ENCODE measurements at regions not wholly inside any gene's neighbourhood (a gene's known extent, or its start where the extent isn't known, plus 50 kb on each side); places are given as distances from the start of the nearest gene placed in this dataset.

DNA sequence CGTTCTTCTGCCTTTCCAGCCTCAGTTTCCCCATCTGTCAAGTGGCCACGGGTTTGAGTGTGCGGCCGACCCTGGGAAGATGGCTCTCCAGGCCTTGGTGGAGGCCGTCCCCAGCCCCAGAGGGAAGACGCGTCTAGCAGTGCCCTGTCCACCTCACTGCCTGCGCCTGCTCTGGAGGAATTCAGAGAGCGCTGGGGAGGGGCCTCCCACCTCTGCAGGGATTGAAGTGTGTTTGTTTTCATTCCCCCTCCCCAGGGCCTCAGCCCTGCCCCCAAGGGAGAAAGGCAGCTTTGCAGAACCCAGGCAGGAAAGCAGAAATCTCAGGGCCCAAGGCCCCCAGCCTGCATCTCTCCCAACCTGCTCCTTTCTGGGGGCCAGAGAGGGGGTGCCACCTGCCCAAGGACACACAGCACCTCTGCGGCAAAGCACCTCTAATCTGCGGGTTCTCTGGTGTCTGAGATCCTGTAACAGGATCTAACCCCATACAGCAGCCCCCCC is 91.0 kb downstream of the MICALL2 start:
- Histone ChIP-seq H2AFZ (ENCODE audit: low read length) (no peak overlapping the region), H3K9me2 (replicated peaks; ENCODE audit: insufficient read depth, low read length) (no peaks in the 10 kb centered on the region), H3K79me2 (ENCODE audit: low read length) (no peaks in the 10 kb centered on the region), H3K4me1 (ENCODE audit: low read length) (peaks cover 22% of the 10 kb centered on the region), H3K27me3 (ENCODE audit: low read length) (no peaks in the 10 kb centered on the region), H4K20me1 (ENCODE audit: insufficient read depth, low read depth, low read length) (peaks cover 6% of the 10 kb centered on the region; the same call in 1 of the 2 replicates), H3K4me2 (ENCODE audit: low read depth, low read length, poor library complexity, severe bottlenecking) (no peak overlapping the region), H3K4me3 (ENCODE audit: low read length) (no peak overlapping the region), H3K9me3 (ENCODE audit: low read length) (no peaks in the 10 kb centered on the region), H3K9ac (ENCODE audit: low read length) (no peak overlapping the region), H3K27ac (ENCODE audit: low read length) (no peak overlapping the region), H3K36me3 (ENCODE audit: insufficient read depth, low read length) (no peaks in the 10 kb centered on the region)
- DNase-seq = no peak

DNA sequence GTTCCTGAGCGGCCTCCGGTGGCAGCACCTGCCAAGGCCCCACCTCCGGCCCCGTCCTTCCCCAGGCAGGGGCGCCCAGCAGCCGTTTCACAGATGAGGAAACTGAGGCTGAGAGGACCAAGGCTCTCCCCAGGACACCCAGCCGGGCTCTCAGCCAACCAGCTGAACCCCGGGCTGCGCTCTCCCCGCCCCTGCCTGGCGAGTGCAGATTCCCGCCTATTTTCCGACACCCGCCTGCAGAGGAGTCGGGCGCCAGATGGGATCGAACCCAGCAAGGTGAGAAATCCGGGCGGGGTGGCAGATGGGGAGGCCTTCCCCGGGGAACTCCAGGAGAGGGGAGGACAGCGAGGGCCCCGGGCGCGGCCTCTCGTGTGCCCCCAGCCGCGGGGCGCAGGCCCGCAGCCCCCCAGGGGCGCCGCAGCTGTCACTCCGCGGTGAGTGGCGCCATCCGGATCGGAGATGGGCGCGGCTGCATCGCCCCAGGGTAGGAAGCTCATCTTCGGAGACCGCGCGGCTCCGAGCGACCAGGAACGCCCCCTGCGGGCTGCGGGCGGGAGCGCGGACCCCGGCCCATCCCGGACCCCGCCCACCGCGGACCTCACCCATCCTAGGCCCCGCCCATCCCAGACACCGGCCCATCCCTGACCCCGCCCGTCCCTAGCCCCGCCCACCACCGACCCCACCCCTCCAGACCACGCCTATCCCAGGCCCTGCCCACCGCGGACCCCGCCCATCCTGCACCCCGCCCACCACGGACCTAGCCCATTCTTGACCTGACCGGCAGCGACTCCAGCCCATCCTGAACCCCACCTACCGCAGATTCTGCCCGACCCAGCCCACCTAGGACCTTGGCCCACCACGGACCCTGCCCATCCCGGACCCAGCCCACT is 90.3 kb downstream of the MICALL2 start:
- Histone ChIP-seq H3K9me2 (replicated peaks; ENCODE audit: insufficient read depth, low read length) (no peaks in the 10 kb centered on the region), H3K9me3 (ENCODE audit: low read length) (no peaks in the 10 kb centered on the region), H3K4me2 (ENCODE audit: low read depth, low read length, poor library complexity, severe bottlenecking) (no peak overlapping the region), H3K9ac (ENCODE audit: low read length) (no peak overlapping the region), H3K4me1 (ENCODE audit: low read length) (peaks cover 22% of the 10 kb centered on the region), H3K4me3 (ENCODE audit: low read length) (no peak overlapping the region), H3K27ac (ENCODE audit: low read length) (no peak overlapping the region), H3K27me3 (ENCODE audit: low read length) (no peaks in the 10 kb centered on the region), H4K20me1 (ENCODE audit: insufficient read depth, low read depth, low read length) (peaks cover 6% of the 10 kb centered on the region; the same call in 1 of the 2 replicates), H3K36me3 (ENCODE audit: insufficient read depth, low read length) (no peaks in the 10 kb centered on the region), H3K79me2 (ENCODE audit: low read length) (no peaks in the 10 kb centered on the region), H2AFZ (ENCODE audit: low read length) (no peak overlapping the region)
- no peak for DNase-seq

DNA sequence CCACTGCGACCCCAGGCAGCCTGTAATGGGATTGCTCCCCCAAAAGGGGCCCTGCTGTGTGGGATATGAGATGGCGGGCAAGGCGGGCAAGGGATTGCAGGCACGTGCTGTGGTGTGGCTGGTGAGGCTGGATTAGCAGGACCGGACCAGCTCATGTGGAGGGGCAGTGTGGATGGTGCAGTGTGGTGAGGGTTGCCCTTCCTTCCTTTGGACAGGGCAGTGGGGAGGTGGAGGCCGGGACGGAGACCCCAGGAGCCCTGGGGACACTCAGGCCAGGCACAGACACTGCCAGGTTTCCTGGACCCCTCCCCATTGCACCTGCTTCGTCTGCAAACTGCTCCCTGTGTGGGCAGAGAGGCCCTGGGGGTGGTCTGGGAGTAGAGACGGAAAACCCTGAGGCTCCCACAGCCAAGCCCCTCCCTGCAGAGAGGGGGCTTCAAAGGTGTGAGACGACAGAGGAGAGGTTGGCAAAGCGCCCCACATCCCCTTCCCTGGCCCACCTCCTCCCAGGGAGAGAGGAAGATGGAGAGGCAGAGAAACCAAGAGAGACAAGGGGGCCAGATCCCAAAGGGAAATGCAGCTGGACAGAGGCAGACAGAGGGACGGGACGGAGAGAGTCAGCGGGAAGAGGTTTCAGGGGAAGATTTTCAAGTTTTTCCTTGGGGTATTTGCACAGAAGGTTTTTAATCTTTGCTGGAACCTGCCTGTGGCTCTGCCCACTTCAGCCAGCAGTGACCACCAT is 89.2 kb downstream of the MICALL2 start:
- Histone ChIP-seq H4K20me1 (ENCODE audit: insufficient read depth, low read depth, low read length) (peaks cover 6% of the 10 kb centered on the region; the same call in 1 of the 2 replicates), H3K79me2 (ENCODE audit: low read length) (no peaks in the 10 kb centered on the region), H3K4me3 (ENCODE audit: low read length) (no peak overlapping the region), H3K9me2 (replicated peaks; ENCODE audit: insufficient read depth, low read length) (no peaks in the 10 kb centered on the region), H3K4me1 (ENCODE audit: low read length) (peaks cover 22% of the 10 kb centered on the region), H3K36me3 (ENCODE audit: insufficient read depth, low read length) (no peaks in the 10 kb centered on the region), H3K9me3 (ENCODE audit: low read length) (no peaks in the 10 kb centered on the region), H2AFZ (ENCODE audit: low read length) (no peak overlapping the region), H3K9ac (ENCODE audit: low read length) (no peak overlapping the region), H3K4me2 (ENCODE audit: low read depth, low read length, poor library complexity, severe bottlenecking) (no peak overlapping the region), H3K27me3 (ENCODE audit: low read length) (no peaks in the 10 kb centered on the region), H3K27ac (ENCODE audit: low read length) (no peak overlapping the region)
- no peak for DNase-seq

DNA sequence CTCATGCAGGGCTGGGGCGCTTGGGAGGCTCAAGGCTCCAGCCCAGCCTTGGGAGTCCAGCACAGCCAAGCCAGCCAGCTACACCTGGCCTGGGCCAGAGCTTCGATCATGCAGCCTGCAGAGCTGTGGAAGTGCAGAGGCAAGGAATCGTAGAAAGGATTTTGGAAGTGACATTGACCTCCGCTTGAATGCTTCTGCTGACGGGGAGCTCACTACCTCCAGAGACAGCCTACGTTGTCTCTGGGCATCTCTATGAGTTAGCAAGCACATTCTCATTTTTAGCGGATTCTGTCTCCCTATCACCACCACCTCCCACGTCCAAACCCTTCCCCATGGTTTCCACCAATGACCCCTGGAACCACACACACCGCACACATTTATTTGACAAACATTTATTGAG is 88.5 kb downstream of the MICALL2 start:
- H3K27ac ChIP-seq (ENCODE audit: low read length) = no peak overlapping the region
- no peaks in the 10 kb centered on the region for H3K36me3 ChIP-seq (ENCODE audit: insufficient read depth, low read length)
- H3K9me3 ChIP-seq (ENCODE audit: low read length) = no peaks in the 10 kb centered on the region
- H3K4me1 ChIP-seq (ENCODE audit: low read length) = peaks cover 22% of the 10 kb centered on the region
- H3K9me2 ChIP-seq (replicated peaks; ENCODE audit: insufficient read depth, low read length) = no peaks in the 10 kb centered on the region
- peaks cover 3% of the 10 kb centered on the region; the same call in 1 of the 2 replicates for H4K20me1 ChIP-seq (ENCODE audit: insufficient read depth, low read depth, low read length)
- H3K9ac ChIP-seq (ENCODE audit: low read length) = no peak overlapping the region
- DNase-seq = no peak
- H2AFZ ChIP-seq (ENCODE audit: low read length) = no peak overlapping the region
- no peak overlapping the region for H3K4me3 ChIP-seq (ENCODE audit: low read length)
- H3K4me2 ChIP-seq (ENCODE audit: low read depth, low read length, poor library complexity, severe bottlenecking) = no peak overlapping the region
- no peaks in the 10 kb centered on the region for H3K79me2 ChIP-seq (ENCODE audit: low read length)
- no peaks in the 10 kb centered on the region for H3K27me3 ChIP-seq (ENCODE audit: low read length)

DNA sequence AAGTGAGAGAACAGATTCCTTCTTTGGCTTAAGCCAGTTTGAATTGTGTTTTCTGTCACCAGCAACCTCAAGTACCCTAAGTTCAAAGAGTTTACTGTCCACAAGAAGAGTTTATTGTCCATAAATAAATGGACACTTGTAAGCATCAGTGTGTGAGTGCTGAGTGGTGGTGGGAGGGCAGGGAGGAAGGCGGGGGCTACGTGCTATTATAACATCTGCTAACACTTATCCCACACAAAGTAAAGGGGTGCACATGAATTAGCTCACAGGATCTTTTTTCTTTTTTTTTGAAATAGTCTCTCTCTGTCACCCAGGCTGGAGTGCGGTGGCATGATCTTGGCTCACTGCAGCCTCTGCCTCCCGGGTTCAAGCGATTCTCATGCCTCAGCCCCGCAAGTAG is 87.2 kb downstream of the MICALL2 start:
- no peaks in the 10 kb centered on the region for H3K9me3 ChIP-seq (ENCODE audit: low read length)
- H4K20me1 ChIP-seq (ENCODE audit: insufficient read depth, low read depth, low read length) = no peaks in the 10 kb centered on the region; the same call in 1 of the 2 replicates
- no peak overlapping the region for H3K4me3 ChIP-seq (ENCODE audit: low read length)
- no peak for DNase-seq
- no peaks in the 10 kb centered on the region for H3K79me2 ChIP-seq (ENCODE audit: low read length)
- no peaks in the 10 kb centered on the region for H3K9me2 ChIP-seq (replicated peaks; ENCODE audit: insufficient read depth, low read length)
- no peak overlapping the region for H3K4me2 ChIP-seq (ENCODE audit: low read depth, low read length, poor library complexity, severe bottlenecking)
- no peaks in the 10 kb centered on the region for H3K27me3 ChIP-seq (ENCODE audit: low read length)
- H3K4me1 ChIP-seq (ENCODE audit: low read length) = peaks cover 12% of the 10 kb centered on the region
- H3K9ac ChIP-seq (ENCODE audit: low read length) = no peak overlapping the region
- no peak overlapping the region for H3K27ac ChIP-seq (ENCODE audit: low read length)
- no peaks in the 10 kb centered on the region for H3K36me3 ChIP-seq (ENCODE audit: insufficient read depth, low read length)
- H2AFZ ChIP-seq (ENCODE audit: low read length) = no peak overlapping the region

DNA sequence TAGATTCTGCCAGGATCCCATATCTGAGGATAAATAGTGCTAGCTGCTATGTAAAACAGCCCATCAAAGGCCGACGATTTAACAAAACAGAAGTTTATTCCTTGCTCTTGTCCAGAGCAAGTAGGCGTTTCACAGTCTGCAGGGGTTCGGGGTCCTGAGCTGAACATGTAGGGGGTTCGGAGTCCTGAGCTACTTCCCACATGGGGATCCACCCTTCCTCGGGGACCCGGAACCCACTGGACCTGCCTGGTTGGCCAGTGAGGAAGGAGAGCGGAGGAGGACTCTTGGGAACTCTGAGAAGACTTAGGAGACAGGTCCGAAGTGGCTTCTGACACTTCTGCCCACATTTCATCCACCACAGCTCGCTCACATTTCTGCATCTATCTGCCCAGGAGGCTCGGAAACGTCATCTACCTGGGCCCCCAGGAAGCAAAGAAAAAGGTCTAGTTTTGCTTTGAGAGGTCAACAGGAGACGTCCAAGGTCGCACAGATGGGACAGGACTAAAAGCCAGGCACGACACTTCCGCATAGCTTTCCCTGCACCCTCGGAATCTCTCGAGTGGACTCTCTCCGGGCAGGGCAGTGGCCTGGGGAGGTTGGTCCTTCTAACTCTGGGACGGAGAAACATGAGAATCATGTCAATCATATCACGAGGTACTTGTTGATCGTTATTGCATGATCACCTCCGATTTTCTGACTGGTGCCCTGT is 86.4 kb downstream of the MICALL2 start:
- no peak overlapping the region for H3K4me3 ChIP-seq (ENCODE audit: low read length)
- no peaks in the 10 kb centered on the region for H3K9me3 ChIP-seq (ENCODE audit: low read length)
- no peaks in the 10 kb centered on the region for H3K9me2 ChIP-seq (replicated peaks; ENCODE audit: insufficient read depth, low read length)
- H3K27me3 ChIP-seq (ENCODE audit: low read length) = no peaks in the 10 kb centered on the region
- peaks cover 5% of the 10 kb centered on the region for H3K4me1 ChIP-seq (ENCODE audit: low read length)
- DNase-seq = no peak
- no peaks in the 10 kb centered on the region for H3K79me2 ChIP-seq (ENCODE audit: low read length)
- no peak overlapping the region for H3K9ac ChIP-seq (ENCODE audit: low read length)
- no peak overlapping the region for H3K27ac ChIP-seq (ENCODE audit: low read length)
- H4K20me1 ChIP-seq (ENCODE audit: insufficient read depth, low read depth, low read length) = no peaks in the 10 kb centered on the region; the same call in 1 of the 2 replicates
- H2AFZ ChIP-seq (ENCODE audit: low read length) = no peak overlapping the region
- no peaks in the 10 kb centered on the region for H3K36me3 ChIP-seq (ENCODE audit: insufficient read depth, low read length)
- no peak overlapping the region for H3K4me2 ChIP-seq (ENCODE audit: low read depth, low read length, poor library complexity, severe bottlenecking)

DNA sequence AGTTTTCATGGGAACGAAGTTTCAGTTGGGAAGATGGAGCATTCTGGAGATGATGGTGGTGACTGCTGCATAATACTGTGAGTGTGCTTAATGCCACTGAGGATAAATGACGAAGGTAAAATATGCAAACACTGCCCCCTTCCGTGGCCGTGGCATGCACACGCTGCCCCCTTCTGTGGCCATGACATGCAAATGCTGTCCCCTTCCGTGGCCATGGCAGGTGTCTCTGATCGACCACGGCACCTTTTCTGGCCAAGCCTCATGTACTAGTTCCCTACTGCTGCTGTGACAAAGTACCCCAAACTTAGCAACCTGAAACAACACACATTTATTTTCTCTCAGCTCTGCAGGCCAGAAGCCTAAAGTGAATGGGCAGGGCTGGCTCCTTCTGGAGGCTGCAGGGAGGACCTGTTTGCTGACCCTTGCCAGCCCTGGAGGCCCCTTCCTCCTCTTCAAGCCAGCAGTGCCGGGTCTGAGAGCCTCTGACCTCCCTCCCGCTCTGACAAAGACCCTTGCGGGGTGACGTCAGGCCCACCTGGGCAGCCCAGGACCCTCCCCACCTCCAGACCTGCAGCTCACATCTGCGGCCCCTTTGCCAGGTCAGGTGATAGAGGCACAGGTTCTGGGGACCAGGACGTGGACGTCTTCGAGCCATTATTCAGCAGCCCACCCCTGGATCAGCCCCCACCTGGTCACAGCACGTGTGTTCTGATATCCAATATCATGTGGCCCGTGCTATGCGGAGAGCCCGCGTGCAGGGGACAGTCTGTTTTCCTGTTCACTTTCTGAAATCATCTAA is 82.0 kb downstream of the MICALL2 start:
- Histone ChIP-seq H4K20me1 (ENCODE audit: insufficient read depth, low read depth, low read length) (no peaks in the 10 kb centered on the region), H3K9ac (ENCODE audit: low read length) (no peak overlapping the region), H3K27me3 (ENCODE audit: low read length) (no peaks in the 10 kb centered on the region), H3K27ac (ENCODE audit: low read length) (no peak overlapping the region), H2AFZ (ENCODE audit: low read length) (no peak overlapping the region), H3K4me3 (ENCODE audit: low read length) (no peak overlapping the region), H3K9me2 (replicated peaks; ENCODE audit: insufficient read depth, low read length) (peaks cover 5% of the 10 kb centered on the region; the same call in 1 of the 2 replicates), H3K9me3 (ENCODE audit: low read length) (no peaks in the 10 kb centered on the region), H3K4me1 (ENCODE audit: low read length) (peaks cover 4% of the 10 kb centered on the region; the same call in 1 of the 2 replicates), H3K36me3 (ENCODE audit: insufficient read depth, low read length) (no peaks in the 10 kb centered on the region), H3K79me2 (ENCODE audit: low read length) (no peaks in the 10 kb centered on the region), H3K4me2 (ENCODE audit: low read depth, low read length, poor library complexity, severe bottlenecking) (no peak overlapping the region)
- DNase-seq = peak; percentile 57

Data from Karpas-422 (cell line).